Lower lobe of right lung (tissue), 2 donors: ENCODE measurements at regions not wholly inside any gene's neighbourhood (a gene's known extent, or its start where the extent isn't known, plus 50 kb on each side); places are given as distances from the start of the nearest gene placed in this dataset.

ENCODE experiments used
- ATAC-seq, 2 donors: fragments of 200-7000 bp; cut with Tn5 transposase; one replicate each; pipeline ENCODE4 v1.9.1; 2020 to 2022; ENCODE audit warnings: mild to moderate bottlenecking in 2 of 2, moderate library complexity in 2 of 2
- DNase-seq: peaks from one replicate; pipeline ENCODE4 v3.0.0-alpha.2; 2020
- H3K27ac ChIP-seq: fragments of 200-600 bp; one replicate; pipeline ENCODE4 v1.8.0; 2022
- H3K27me3 ChIP-seq: fragments of 200-600 bp; one replicate; pipeline ENCODE4 v1.8.0; 2022; ENCODE audit warnings: low read depth
- H3K36me3 ChIP-seq: fragments of 200-600 bp; one replicate; pipeline ENCODE4 v1.8.0; 2022; ENCODE audit warnings: mild to moderate bottlenecking
- H3K4me1 ChIP-seq: fragments of 200-600 bp; one replicate; pipeline ENCODE4 v1.8.0; 2022
- H3K4me3 ChIP-seq: fragments of 200-600 bp; one replicate; pipeline ENCODE4 v1.8.0; 2022; ENCODE audit warnings: mild to moderate bottlenecking
- H3K9me3 ChIP-seq: fragments of 200-600 bp; one replicate; pipeline ENCODE4 v1.8.0; 2022
- intact Hi-C: fragments of 100-400 bp; cut with DNase I; formaldehyde crosslinking; loops from one replicate; pipeline ENCODE4 v1.11.0; 2022
- TF ChIP-seq, protein P1 (sequence below): fragments of 200-600 bp; IDR thresholded peaks from one replicate; pipeline ENCODE4 v1.8.0; 2022; ENCODE audit warnings: antibody characterized with exemption, mild to moderate bottlenecking
- donor health status: DM: no; HTN: yes; CAD: no; lungs with severe emphysema.

DNA sequence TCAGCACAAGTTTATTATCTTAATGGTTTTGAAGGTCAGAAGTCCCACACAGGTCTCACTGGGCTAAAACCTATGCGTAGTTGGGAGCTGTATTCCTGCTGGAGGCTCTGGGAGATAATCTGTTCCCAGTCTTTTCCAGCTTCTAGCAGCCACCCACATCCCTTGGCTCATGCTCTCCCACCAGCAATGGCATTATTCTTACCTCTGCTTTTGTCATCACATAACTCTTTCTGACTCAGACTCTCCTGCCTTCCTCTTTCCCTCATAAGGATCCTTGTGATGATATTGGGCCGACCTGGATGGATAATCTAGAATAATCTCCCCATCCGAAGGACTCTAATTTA lies 122.2 kb upstream of the PRDX6 start:
- H3K36me3 ChIP-seq: no peaks in the 10 kb centered on the region
- no peak for ATAC-seq
- intact Hi-C loops: no loop called here
- H3K4me3 ChIP-seq: no peak overlapping the region
- DNase-seq: no peak
- no peaks in the 10 kb centered on the region for H3K27me3 ChIP-seq
- TF ChIP-seq, protein P1, sequence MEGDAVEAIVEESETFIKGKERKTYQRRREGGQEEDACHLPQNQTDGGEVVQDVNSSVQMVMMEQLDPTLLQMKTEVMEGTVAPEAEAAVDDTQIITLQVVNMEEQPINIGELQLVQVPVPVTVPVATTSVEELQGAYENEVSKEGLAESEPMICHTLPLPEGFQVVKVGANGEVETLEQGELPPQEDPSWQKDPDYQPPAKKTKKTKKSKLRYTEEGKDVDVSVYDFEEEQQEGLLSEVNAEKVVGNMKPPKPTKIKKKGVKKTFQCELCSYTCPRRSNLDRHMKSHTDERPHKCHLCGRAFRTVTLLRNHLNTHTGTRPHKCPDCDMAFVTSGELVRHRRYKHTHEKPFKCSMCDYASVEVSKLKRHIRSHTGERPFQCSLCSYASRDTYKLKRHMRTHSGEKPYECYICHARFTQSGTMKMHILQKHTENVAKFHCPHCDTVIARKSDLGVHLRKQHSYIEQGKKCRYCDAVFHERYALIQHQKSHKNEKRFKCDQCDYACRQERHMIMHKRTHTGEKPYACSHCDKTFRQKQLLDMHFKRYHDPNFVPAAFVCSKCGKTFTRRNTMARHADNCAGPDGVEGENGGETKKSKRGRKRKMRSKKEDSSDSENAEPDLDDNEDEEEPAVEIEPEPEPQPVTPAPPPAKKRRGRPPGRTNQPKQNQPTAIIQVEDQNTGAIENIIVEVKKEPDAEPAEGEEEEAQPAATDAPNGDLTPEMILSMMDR: no peak
- H3K9me3 ChIP-seq: peaks cover 4% of the 10 kb centered on the region
- H3K27ac ChIP-seq: no peak overlapping the region
- H3K4me1 ChIP-seq: no peaks in the 10 kb centered on the region

DNA sequence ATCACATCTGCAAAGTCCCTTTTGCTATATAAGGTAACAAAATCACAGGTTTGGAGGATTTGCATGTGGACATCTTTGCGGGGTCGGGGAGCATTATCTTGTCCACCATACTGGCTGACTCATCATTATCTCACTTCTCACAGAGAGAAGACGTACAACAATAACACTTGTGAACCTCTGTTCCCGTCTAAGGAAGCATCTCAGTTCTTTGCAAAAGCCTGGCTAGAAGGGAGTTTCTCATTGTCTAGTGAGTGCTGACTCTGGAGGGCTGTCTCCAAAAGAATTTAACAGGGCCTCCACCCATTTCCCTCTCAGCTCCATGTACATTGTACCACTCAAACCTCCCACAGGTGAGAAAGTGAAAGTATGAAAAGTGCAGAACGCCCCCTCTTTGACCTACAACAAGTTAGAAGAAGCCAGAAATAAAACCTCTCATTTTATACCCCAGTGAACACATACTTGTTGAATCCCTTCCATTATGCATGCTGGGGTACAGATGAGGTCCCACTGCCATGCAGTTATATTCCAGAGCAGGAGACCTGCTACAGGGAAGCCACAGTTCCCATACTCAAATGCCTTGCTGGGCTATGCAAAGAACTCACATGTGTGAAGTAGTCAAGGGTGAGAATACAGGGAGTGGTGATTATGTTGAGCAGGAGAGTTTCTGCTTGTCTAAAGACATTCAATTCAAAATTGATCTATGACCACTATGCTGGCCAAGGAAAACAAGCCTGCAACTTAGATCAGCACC lies 121.7 kb upstream of the PRDX6 start:
- Histone ChIP-seq H3K27me3 (no peaks in the 10 kb centered on the region), H3K36me3 (no peaks in the 10 kb centered on the region), H3K9me3 (peaks cover 4% of the 10 kb centered on the region), H3K4me1 (no peaks in the 10 kb centered on the region), H3K27ac (no peak overlapping the region), H3K4me3 (no peak overlapping the region)
- TF ChIP-seq, protein P1: no peak
- ATAC-seq (no peak), DNase-seq (no peak)
- intact Hi-C loops: no loop called here

DNA sequence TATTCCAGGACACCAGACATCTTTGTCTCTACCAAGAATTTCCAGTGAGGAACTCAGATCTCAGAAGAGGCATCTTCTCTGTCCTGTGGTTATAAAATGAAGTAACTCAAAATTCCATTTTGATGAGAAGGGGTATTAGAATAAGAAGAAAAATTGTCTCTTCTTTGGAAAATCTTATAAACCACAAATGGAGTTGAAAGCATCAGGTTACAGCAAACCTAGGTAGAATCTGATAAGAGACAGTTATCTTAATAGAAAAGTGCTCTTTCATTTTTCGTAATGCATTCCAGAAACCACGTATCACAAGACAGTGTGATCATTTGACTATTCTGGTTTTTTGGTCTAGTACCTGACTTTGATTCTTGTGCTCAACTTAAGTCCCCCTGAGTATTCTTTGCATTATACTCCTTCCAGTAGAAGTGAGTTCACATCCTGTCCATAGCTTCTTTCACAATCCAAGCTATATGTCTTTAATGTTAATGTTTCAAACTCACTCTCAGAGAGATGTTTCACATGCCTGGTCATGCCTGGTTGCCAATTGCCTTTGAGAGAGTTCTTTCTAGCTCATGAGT lies 120.9 kb upstream of the PRDX6 start:
- no peak for DNase-seq
- no peak for ATAC-seq
- Histone ChIP-seq H3K36me3 (no peaks in the 10 kb centered on the region), H3K27ac (no peak overlapping the region), H3K9me3 (peaks cover 4% of the 10 kb centered on the region), H3K4me3 (no peak overlapping the region), H3K27me3 (no peaks in the 10 kb centered on the region), H3K4me1 (no peaks in the 10 kb centered on the region)
- intact Hi-C loops: no loop called here
- TF ChIP-seq, protein P1: no peak

DNA sequence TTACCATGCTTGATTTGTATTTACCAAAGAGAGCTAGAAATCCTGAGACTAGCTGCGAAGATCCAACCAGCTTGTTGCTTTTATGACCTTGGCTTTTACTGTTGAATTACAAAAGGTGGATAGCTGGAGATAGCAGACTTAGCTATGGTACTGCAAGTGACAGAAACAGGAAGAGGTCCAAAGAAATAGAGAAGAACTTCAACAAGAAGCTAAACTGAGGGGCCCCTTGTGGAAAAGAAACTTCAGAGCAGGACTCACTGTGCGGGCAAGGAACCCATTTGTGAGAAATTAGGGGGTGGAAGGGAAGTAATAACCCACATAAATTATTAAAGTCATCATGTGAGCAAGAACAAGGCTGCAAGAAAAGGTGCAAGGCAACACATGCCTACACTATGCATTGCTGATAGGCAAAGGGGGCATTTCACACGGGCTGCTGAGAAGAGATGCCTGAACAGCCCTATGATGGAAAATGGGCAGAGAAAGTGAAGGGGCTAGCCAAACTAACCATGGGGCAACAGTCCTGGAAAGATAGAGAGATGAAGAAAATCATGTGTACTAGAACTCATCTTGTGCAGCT lies 116.6 kb upstream of the PRDX6 start:
- no peaks in the 10 kb centered on the region for H3K4me1 ChIP-seq
- DNase-seq: no peak

DNA sequence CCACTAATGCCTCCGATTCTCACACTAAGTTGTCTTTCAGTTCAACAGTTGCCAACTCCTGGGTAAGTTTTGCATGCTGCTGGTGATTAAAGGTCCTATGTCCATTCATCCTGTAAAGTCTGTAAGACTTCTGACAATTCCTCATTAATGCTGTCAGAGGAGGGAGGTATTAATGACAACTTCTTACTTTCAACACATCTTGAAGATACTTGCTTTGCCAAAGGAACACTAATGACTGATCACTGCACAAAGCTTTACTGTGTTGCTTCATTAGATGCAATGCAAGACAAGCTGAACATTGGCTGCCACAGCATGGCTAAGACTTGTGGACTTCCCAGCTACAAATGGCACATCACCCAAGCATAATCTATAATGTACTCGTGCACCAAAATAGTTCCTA lies 114.6 kb upstream of the PRDX6 start:
- DNase-seq: no peak
- Histone ChIP-seq H3K4me3 (no peak overlapping the region), H3K27me3 (no peaks in the 10 kb centered on the region), H3K36me3 (no peaks in the 10 kb centered on the region), H3K9me3 (no peaks in the 10 kb centered on the region), H3K27ac (no peak overlapping the region), H3K4me1 (no peaks in the 10 kb centered on the region)
- no peak for ATAC-seq
- TF ChIP-seq, protein P1: no peak
- intact Hi-C loops: no loop called here

More for the DNA sequence above, 116.6 kb upstream of the PRDX6 start:
- TF ChIP-seq, protein P1: no peak
- Histone ChIP-seq H3K27me3 (no peaks in the 10 kb centered on the region), H3K36me3 (no peaks in the 10 kb centered on the region), H3K9me3 (no peaks in the 10 kb centered on the region), H3K4me3 (no peak overlapping the region), H3K27ac (no peak overlapping the region)
- ATAC-seq: no peak
- intact Hi-C loops: no loop called here
